Breast epithelium (tissue), 3 donors: ENCODE measurements at regions not wholly inside any gene's neighbourhood (a gene's known extent, or its start where the extent isn't known, plus 50 kb on each side); places are given as distances from the start of the nearest gene placed in this dataset.

Experiments used
- POLR2A ChIP-seq: fragments of 450-650 bp; IDR thresholded peaks from one replicate; pipeline ENCODE4 v1.6.1; 2016; ENCODE audit warnings: antibody characterized with exemption, mild to moderate bottlenecking, moderate library complexity
- TF ChIP-seq, protein P1 (sequence below), 3 donors: fragments of 450-650 bp; IDR thresholded peaks; one replicate each; pipeline ENCODE4 v1.5.1; 2016 to 2017; ENCODE audit warnings: antibody characterized with exemption in 3 of 3, mild to moderate bottlenecking in 3 of 3, moderate library complexity in 3 of 3

DNA sequence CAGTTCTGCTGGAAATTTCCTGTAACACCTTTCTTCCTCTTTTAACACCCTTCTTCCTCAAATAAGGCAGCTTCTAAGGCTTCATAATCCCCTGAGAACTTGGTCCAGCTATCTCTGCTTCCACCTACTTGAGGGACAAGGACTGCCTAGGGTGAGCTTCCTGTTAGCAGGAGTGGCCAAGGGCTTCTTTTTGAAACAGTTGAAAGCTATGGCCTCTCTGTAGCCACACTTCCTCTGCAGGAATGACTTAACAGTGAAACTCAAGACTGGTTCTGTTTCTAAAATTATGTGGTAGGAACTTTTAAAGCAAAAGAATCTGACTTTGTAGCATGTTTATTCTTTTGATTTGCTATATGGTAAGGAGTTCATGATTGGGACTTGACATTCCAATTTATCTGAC is 108.5 kb upstream of the WDR1 start:
- TF ChIP-seq POLR2A, result no peak
- TF ChIP-seq, protein P1, sequence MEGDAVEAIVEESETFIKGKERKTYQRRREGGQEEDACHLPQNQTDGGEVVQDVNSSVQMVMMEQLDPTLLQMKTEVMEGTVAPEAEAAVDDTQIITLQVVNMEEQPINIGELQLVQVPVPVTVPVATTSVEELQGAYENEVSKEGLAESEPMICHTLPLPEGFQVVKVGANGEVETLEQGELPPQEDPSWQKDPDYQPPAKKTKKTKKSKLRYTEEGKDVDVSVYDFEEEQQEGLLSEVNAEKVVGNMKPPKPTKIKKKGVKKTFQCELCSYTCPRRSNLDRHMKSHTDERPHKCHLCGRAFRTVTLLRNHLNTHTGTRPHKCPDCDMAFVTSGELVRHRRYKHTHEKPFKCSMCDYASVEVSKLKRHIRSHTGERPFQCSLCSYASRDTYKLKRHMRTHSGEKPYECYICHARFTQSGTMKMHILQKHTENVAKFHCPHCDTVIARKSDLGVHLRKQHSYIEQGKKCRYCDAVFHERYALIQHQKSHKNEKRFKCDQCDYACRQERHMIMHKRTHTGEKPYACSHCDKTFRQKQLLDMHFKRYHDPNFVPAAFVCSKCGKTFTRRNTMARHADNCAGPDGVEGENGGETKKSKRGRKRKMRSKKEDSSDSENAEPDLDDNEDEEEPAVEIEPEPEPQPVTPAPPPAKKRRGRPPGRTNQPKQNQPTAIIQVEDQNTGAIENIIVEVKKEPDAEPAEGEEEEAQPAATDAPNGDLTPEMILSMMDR (IDR thresholded peaks at IDR 0.05), result no peak
